ENCODE measurements at regions not wholly inside any gene's neighbourhood (a gene's known extent, or its start where the extent isn't known, plus 50 kb on each side); places are given as distances from the start of the nearest gene placed in this dataset.

DNA sequence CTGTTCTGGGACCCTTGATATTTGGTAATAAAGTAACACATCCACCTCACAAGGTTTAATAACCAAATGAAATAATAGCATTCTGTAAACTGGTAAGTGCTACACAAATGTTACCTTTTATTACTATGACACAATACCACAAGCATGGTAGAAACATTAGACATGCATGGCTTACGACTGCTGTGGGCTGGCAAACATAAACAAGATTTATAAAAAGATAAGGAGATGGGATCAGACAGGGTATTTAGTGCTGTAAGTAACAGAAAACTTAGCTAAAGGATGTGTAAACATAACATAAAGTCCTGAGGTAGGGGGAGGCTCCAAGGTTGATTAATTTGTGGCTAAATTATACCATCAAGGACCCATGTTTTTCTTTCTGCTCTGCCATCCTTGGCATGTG lies 212.6 kb downstream of the BARHL2 start:
- CTCF ChIA-PET = no interaction called here
- POLR2A ChIA-PET = no interaction called here

GRCh38 chr1:90502696-90503095 lies 214.4 kb downstream of the BARHL2 start:
- POLR2A ChIA-PET = no interaction called here
- CTCF ChIA-PET = no interaction called here

- CTCF ChIA-PET = no interaction called here
- POLR2A ChIA-PET = no interaction called here
These were observed 214.9 kb downstream of the BARHL2 start for GRCh38 chr1:90502194-90502593.

DNA sequence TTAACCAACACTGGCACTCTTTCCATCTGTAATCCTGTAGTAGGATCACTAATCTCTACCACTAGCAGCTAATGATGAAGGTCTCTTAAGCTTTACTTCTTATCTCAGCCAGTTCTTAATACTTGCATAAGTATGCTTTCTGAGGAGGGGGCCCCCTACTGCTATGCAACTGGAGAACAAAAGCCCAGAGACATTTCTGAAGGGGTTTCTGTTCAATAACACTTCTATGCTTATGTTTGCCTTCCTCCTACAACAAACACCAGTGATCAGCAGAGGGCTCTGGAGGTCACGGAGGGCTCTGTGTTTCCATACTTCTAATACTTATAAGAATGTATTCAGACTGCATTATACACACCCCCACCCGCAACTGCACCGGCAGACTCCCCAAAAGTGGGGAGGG lies 215.8 kb downstream of the BARHL2 start:
- POLR2A ChIA-PET = no interaction called here
- CTCF ChIA-PET = no interaction called here

- POLR2A ChIA-PET = no interaction called here
- CTCF ChIA-PET = no interaction called here
These were observed 222.3 kb downstream of the BARHL2 start for GRCh38 chr1:90494748-90495282.

DNA sequence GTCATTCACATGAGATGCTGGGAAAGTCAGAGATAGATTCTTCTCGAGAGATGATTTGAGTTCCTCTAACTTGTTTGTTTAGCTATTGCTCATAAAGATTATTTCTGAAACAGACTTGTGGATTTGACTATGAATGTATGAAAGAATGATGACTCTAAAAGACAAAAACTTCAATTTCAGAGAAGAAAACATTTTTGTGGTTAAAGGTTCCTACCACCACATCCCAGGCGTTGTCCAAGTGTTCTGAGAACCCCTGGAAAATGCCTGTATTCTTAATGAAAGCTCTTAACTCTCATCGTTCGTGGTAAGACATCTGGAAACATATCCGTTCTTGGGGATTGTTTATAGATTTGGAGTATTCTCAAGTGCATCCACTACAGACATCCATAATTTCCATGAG lies 228.7 kb downstream of the BARHL2 start:
- POLR2A ChIA-PET = no interaction called here
- CTCF ChIA-PET = no interaction called here

GRCh38 chr1:90486996-90487395 lies 230.1 kb downstream of the BARHL2 start:
- ChIA-PET POLR2A (no interaction called here), CTCF (no interaction called here)

DNA sequence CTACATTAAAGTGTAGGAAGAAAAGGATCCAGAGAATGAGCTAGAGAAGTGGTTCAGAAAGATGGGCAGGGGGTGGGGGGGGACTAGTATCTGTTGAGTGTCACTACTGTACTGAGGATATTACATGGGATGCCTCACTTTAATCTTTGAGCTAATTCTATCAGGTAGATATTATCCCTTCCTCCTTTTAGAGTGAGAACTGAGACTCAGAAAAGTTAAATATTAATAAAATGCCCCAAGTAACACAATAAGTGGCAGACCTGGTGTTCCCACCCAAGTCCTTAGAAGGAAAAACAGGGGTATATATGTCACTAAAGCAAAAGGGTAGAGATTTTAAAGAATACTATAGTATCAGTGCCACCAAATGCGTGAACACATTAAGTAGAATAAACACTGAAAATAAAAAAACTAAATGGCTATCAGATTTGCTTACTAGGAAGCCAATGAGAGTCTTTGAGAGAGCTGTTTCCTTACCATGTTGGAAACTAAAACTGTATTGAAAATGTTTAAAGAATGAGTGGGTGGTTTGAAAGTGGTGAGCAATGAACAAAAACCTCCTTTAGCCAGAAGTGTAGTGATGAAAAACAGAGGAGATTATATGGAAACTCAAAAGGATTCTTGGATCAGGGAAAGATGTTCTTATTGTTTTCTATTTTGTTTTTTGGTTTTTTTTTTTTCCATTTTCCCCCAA lies 230.8 kb downstream of the BARHL2 start:
- ChIA-PET CTCF (no interaction called here), POLR2A (no interaction called here)

- ChIA-PET CTCF (no interaction called here), POLR2A (no interaction called here)
These were observed 236.7 kb downstream of the BARHL2 start for GRCh38 chr1:90480271-90480835.

DNA sequence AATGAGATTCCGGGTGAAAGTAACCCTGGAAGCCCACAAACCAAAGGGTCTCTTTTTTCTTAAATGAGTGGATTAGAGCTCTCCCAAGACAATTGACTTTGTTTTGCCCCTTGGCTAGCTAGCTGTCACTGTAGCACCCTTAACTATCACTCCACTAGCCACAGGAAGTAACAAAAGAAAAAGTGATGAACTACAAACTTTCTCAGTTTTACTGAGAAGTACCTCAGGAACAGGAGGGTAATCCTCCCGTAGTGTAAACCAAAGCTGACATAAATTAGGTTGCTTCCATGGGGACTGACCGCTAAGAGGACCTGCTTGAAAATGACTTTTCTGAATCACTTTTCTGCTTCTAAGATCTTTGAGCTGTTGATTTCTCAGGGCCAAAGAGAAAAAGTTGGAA lies 240.1 kb downstream of the BARHL2 start:
- CTCF ChIA-PET = no interaction called here
- POLR2A ChIA-PET = no interaction called here

DNA sequence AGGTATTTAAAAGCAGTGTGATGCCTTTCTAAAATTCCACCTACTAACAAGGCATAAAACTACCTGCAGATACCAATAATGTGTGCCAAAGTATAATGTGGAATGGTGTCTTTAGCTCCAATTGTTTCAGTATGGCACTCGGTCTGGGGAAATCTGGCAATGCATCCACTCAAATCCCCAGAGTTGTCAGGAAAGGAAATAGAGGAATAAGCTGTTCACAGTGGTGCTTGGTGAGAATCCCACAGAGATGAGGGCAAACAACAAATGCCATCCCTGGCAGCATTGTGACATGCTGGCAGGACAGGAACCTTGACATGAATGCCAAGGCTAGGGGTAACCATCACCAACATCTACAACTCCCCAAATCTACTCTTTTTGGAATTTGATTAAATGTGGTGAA lies 240.7 kb downstream of the BARHL2 start:
- POLR2A ChIA-PET = no interaction called here
- CTCF ChIA-PET = no interaction called here

DNA sequence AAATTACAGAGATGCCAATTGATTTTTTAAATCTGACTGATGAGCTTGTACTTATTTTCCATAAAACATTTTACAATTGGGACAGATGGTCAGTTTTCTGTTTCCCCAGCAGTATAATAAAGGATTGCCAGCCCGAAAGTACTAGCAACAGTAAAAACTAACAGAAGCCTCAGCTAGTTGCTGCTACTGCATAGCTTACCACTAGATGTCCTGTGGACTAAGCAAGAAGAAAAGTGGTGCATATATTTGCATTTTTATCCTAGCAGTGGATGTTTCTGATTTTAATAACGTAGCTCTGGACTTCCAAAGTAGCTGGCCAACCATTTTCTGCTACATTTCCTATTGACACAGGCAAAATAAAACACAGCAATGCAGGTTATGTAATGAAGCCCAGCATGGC lies 241.5 kb downstream of the BARHL2 start:
- POLR2A ChIA-PET = no interaction called here
- CTCF ChIA-PET = no interaction called here

DNA sequence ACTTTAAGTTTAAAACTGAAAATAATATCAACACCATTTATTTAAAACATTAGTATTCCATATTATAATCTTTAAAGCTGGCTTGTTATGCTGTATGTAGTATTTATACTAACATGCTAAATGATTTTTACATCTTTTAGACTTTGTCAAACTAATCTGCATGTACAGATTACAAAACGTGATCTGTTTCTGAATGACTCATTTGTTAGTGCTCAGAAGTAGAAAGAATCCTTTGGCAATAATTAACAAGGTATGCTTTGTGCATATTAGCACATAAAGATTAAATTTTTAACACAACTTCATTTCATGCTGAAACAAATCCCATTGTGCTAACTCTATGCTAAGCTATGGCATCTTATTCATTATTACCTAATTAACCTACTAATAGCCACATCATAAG lies 242.4 kb downstream of the BARHL2 start:
- CTCF ChIA-PET = no interaction called here

GRCh38 chr1:90474158-90474557 lies 242.9 kb downstream of the BARHL2 start:
- ChIA-PET POLR2A (no interaction called here), CTCF (no interaction called here)

More for the DNA sequence above, 242.4 kb downstream of the BARHL2 start:
- POLR2A ChIA-PET = no interaction called here

- CTCF ChIA-PET = interaction anchor here (0.6 kb wide), 1 partner anchor 8 kb away, joined by 4 read pairs; no protein-coding TSS in a partner anchor
- POLR2A ChIA-PET = no interaction called here
These were observed 244.3 kb downstream of the BARHL2 start for GRCh38 chr1:90472775-90473174.

GRCh38 chr1:90459570-90459969 lies 257.5 kb downstream of the BARHL2 start:
- ChIA-PET POLR2A (no interaction called here), CTCF (no interaction called here)

DNA sequence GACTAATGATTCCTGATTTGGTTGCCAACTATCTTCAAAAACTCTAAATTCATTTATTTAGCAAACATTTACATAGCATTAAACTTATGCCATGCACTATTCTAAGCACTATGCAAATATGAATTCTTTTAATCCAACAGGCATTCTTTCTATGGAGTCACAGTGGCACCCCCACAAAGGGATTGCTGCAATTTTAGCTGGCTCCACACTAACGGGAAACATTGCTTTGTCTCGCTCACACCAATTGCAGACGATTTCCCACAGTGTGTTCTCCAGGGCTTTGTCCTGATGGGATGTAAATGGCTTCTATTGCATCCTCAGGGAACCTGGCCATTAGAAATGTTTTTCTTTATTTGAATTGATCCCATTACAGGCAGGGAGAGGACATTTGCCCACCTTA lies 259.1 kb downstream of the BARHL2 start:
- CTCF ChIA-PET = no interaction called here

DNA sequence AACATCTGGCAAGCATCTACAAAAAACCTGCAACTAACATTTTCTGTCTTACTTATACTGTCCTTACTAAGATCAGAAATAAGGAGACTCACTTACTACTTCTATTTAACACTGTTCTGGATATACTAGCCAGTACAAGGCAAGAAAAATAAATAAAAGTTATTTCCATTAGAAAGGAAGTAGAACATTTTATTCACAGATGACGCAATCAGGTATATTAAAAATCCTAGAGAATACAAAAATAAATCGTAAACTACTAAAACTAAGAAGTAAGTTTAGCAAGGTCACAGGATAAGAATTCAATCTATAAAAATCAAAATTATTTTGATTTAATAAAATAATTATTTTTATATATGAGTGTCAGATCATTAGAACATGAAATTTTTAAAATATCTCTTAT lies 264.6 kb downstream of the BARHL2 start:
- ChIA-PET POLR2A (no interaction called here), CTCF (no interaction called here)

More for the DNA sequence above, 259.1 kb downstream of the BARHL2 start:
- POLR2A ChIA-PET = no interaction called here

GRCh38 chr1:90443354-90443753 lies 273.7 kb downstream of the BARHL2 start:
- ChIA-PET POLR2A (no interaction called here), CTCF (no interaction called here)

DNA sequence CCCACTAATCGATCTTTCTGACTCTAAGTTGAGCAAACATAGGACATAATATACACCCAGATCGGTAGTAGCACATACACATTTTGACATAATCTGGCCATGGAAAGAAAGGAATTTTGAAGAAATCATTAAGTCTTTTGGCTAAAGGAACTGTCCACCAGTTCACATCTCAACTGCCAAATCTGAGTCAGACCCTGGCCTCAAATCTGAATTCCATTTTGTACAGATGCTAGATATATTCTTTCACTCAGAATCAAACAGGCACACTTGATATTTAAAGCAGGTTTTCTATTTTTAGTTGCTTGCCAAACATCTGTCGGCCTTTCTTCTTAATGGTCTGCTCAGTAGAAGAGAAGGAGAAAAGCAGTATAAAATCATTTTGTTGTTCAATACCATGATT lies 281.8 kb downstream of the BARHL2 start:
- CTCF ChIA-PET = no interaction called here
- POLR2A ChIA-PET = no interaction called here

- CTCF ChIA-PET = no interaction called here
These were observed 282.6 kb downstream of the BARHL2 start for GRCh38 chr1:90434460-90434859.

GRCh38 chr1:90417126-90417525 lies 300.0 kb downstream of the BARHL2 start:
- CTCF ChIA-PET = no interaction called here
- POLR2A ChIA-PET = interaction anchor here (0.6 kb wide), 1 partner anchor 124 kb away, joined by 4 read pairs; no protein-coding TSS in a partner anchor

More at GRCh38 chr1:90434460-90434859, 282.6 kb downstream of the BARHL2 start:
- POLR2A ChIA-PET = no interaction called here
